SK-N-SH (cell line): ENCODE measurements at regions not wholly inside any gene's neighbourhood (a gene's known extent, or its start where the extent isn't known, plus 50 kb on each side); places are given as distances from the start of the nearest gene placed in this dataset.

Experiments used
- CTCF ChIP-seq: fragments of 200-600 bp; sonication (generic); IDR thresholded peaks from 2 replicates; pipeline ENCODE4 v1.6.1; 2017; ENCODE audit warnings: antibody characterized with exemption, mild to moderate bottlenecking, moderate library complexity
- EZH2phosphoT487 ChIP-seq: fragments of 200-600 bp; sonication (generic); IDR thresholded peaks from 2 replicates; pipeline ENCODE4 v1.6.1; 2017; ENCODE audit warnings: low read depth, mixed run types, mild to moderate bottlenecking, antibody characterized with exemption, moderate library complexity, borderline replicate concordance
- MAX ChIP-seq: IDR thresholded peaks from 2 replicates; pipeline ENCODE4 v1.4.0; 2012; ENCODE audit warnings: low read depth
- PBX3 ChIP-seq: IDR thresholded peaks from 2 replicates; pipeline ENCODE4; 2012
- REST ChIP-seq: IDR thresholded peaks from 2 replicates; pipeline ENCODE4 v1.6.1; 2012; ENCODE audit warnings: mild to moderate bottlenecking, low read depth, low read length, moderate library complexity
- SIN3A ChIP-seq: IDR thresholded peaks from 2 replicates; pipeline ENCODE4 v1.6.1; 2012; ENCODE audit warnings: low read depth, mild to moderate bottlenecking, low read length, moderate library complexity, borderline replicate concordance
- TAF1 ChIP-seq: IDR thresholded peaks from 2 replicates; pipeline ENCODE4 v1.6.1; 2012; ENCODE audit warnings: low read depth, mild to moderate bottlenecking, low read length, moderate library complexity, borderline replicate concordance
- USF1 ChIP-seq: IDR thresholded peaks from 2 replicates; pipeline ENCODE4 v1.4.0; 2012; ENCODE audit warnings: low read depth, borderline replicate concordance
- ZBTB33 ChIP-seq: IDR thresholded peaks from 2 replicates; pipeline ENCODE4 v1.4.0; 2012; ENCODE audit warnings: low read depth, borderline replicate concordance

GRCh38 chr13:79802389-79803085 lies 321.6 kb downstream of the NDFIP2 start:
- TF ChIP-seq USF1 (no peak), TAF1 (no peak), ZBTB33 (no peak), MAX (no peak), SIN3A (no peak), EZH2phosphoT487 (no peak), CTCF (no peak), PBX3 (no peak), REST (no peak)
